Neural cell (in vitro differentiated cells): ENCODE measurements at regions not wholly inside any gene's neighbourhood (a gene's known extent, or its start where the extent isn't known, plus 50 kb on each side); places are given as distances from the start of the nearest gene placed in this dataset.

Experiments used
- CTCF ChIP-seq: fragments of 450-650 bp; IDR thresholded peaks from 2 replicates; pipeline ENCODE4 v1.5.1; 2014; ENCODE audit warnings: antibody characterized with exemption, mild to moderate bottlenecking, moderate library complexity; ENCODE audit not compliant: poor library complexity, severe bottlenecking
- EP300 ChIP-seq: fragments of 450-650 bp; conservative IDR thresholded peaks from 2 replicates; pipeline ENCODE4 v1.6.1; 2014; ENCODE audit warnings: antibody characterized with exemption, mild to moderate bottlenecking, moderate library complexity; ENCODE audit not compliant: poor library complexity, severe bottlenecking
- POLR2AphosphoS5 ChIP-seq: IDR thresholded peaks from 2 replicates; pipeline ENCODE4 v1.6.1; 2012
- SMC3 ChIP-seq: fragments of 450-650 bp; conservative IDR thresholded peaks from 2 replicates; pipeline ENCODE4 v1.6.1; 2014; ENCODE audit warnings: antibody characterized with exemption, mild to moderate bottlenecking, moderate library complexity; ENCODE audit not compliant: poor library complexity

GRCh38 chr10:2244471-2244870 is 507.1 kb upstream of the ADARB2 start:
- TF ChIP-seq SMC3: no peak
- no peak for TF ChIP-seq POLR2AphosphoS5
- TF ChIP-seq CTCF: no peak
- TF ChIP-seq EP300: no peak
